ENCODE measurements at regions not wholly inside any gene's neighbourhood (a gene's known extent, or its start where the extent isn't known, plus 50 kb on each side); places are given as distances from the start of the nearest gene placed in this dataset.

GRCh38 chr2:120440521-120441350 is 94.8 kb downstream of the INHBB start:
- DNase-seq (ENCODE audit: low read depth, low spot score) = no peak

GRCh38 chr2:120441351-120441700 is 95.4 kb downstream of the INHBB start:
- no peak for DNase-seq (ENCODE audit: low read depth, low spot score)

GRCh38 chr2:120441744-120442471 is 96.0 kb downstream of the INHBB start:
- no peak for DNase-seq (ENCODE audit: low read depth, low spot score)

GRCh38 chr2:120442541-120442922 is 96.6 kb downstream of the INHBB start:
- no peak for DNase-seq (ENCODE audit: low read depth, low spot score)

GRCh38 chr2:120442923-120443571 is 97.1 kb downstream of the INHBB start:
- DNase-seq (ENCODE audit: low read depth, low spot score) = no peak

GRCh38 chr2:120443946-120444345 is 98.0 kb downstream of the INHBB start:
- no peak for DNase-seq (ENCODE audit: low read depth, low spot score)

GRCh38 chr2:120444691-120445240 is 98.8 kb downstream of the INHBB start:
- DNase-seq (ENCODE audit: low read depth, low spot score) = no peak

- no peak for DNase-seq (ENCODE audit: low read depth, low spot score)
These were observed 99.7 kb downstream of the INHBB start for GRCh38 chr2:120445449-120446143.

- no peak for DNase-seq (ENCODE audit: low read depth, low spot score)
These were observed 100.5 kb downstream of the INHBB start for GRCh38 chr2:120446236-120447126.

- DNase-seq (ENCODE audit: low read depth, low spot score) = no peak
These were observed 101.3 kb downstream of the INHBB start for GRCh38 chr2:120447127-120447785.

GRCh38 chr2:120448436-120448835 is 102.5 kb downstream of the INHBB start:
- DNase-seq (ENCODE audit: low read depth, low spot score) = no peak

GRCh38 chr2:120448961-120449810 is 103.2 kb downstream of the INHBB start:
- DNase-seq (ENCODE audit: low read depth, low spot score) = no peak

GRCh38 chr2:120450196-120450820 is 104.4 kb downstream of the INHBB start:
- no peak for DNase-seq (ENCODE audit: low read depth, low spot score)

GRCh38 chr2:120451334-120451733 is 105.4 kb downstream of the INHBB start:
- DNase-seq (ENCODE audit: low read depth, low spot score) = no peak

GRCh38 chr2:120452131-120452530 is 106.2 kb downstream of the INHBB start:
- DNase-seq (ENCODE audit: low read depth, low spot score) = no peak

- DNase-seq (ENCODE audit: low read depth, low spot score) = no peak
These were observed 107.2 kb downstream of the INHBB start for GRCh38 chr2:120452945-120453634.

GRCh38 chr2:120453635-120453998 is 107.7 kb downstream of the INHBB start:
- DNase-seq (ENCODE audit: low read depth, low spot score) = no peak
